Hypothalamus (tissue), 51 donors: ENCODE measurements at regions not wholly inside any gene's neighbourhood (a gene's known extent, or its start where the extent isn't known, plus 50 kb on each side); places are given as distances from the start of the nearest gene placed in this dataset.

Experiments
- DNase-seq, 51 donors: peaks; one replicate each; lab custom pipeline; 2025; lab: John Stamatoyannopoulos, UW

DNA sequence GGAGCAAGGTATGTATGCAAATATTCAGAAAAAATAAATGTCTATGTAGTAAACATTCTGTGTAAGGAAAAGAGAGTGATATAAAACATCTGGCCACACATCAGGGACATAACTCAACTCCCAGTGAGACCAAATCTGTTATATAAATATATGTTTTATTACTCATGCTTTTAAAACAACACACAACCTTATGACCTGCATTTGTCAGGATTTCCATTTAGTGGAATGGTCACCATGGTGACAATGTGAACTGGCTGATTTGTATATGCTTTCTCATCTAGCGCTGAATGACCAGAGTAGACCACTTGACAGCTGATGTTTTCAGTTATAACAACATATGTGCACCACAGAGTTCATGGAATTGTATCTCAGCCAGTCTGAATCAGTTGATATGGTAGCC, 551.7 kb downstream of the HTR7 start:
- no peak for DNase-seq

DNA sequence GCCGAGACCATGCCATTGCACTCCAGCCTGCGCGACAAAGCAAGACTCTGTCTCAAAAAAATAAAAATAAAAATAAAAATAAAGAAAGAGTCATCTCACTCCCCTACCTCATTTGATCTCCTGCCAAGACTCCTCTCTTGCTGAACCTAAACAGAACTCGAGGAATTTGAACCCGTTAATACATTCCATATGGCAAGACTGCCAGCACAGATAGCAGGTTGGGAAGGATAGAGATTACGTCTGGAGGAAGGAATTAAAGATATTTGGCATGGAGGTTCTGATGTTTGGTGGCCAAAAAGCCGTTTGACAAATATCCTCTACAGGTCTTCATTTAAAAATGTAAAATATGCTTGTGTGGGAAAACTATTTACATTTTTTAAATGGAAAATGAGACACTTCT, 549.6 kb downstream of the HTR7 start:
- no peak for DNase-seq

- no peak for DNase-seq
These were observed 544.1 kb downstream of the HTR7 start for GRCh38 chr10:90313576-90314325.

DNA sequence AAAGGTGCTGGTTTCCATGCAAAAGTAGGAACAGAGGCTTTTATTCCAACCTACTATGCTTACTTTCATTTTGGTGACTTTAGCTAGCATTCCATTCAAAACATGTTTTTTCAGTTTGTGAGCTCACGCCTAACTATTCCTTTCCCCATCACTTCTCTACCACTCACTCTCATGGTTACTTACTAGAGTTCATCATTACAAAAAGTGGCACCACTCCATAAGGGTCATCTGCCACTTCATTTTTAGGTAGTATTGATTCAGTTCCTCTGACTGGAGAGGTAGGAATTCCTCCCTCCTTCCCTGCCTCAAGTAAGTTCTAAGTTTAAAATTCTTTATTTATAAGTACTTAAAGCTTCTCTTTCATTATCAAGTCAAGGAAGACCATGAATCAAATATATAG, 543.1 kb downstream of the HTR7 start:
- DNase-seq = no peak

DNA sequence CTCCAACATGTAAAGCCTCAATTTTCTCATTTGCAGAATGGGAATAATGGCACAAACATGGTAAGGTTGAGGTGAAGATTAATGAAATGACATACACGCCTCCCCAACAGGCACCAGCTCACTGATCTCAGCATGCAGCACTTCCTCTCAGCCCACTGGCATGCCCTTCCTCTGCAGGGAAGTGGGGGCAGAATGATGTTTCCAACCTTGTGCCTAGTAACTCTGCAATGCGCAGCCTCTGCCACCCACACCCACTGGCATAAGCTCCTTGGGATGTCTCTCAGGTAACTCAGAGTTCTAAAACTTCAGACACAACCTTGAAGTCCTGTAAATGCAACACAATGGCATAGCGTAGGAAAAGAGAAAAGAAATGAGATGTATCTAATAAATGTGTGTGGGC, 540.7 kb downstream of the HTR7 start:
- peak in 2 of 51 donors; percentile 9 to 22 for DNase-seq

DNA sequence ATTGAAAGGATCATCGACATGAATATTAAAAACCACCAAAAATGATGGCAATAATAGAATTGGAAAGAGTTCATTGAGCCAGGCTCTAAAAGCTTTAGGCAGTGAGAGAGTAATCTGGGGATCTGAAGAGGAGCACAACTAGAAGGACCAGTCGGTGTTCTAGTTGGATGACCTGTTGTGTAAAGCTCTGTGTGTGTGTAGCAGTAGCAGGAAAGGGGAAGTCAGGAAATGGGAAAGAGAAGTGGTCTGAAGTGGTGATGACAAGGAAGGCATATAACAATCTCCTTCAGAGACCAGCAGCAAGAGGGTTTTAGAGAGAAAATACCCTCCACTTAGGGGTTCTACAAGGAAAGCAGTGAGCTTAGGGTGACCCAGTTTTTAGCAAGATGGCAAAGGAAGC, 539.2 kb downstream of the HTR7 start:
- DNase-seq = no peak

GRCh38 chr10:90319188-90319914, 538.5 kb downstream of the HTR7 start:
- peak in 3 of 51 donors; percentile 0 to 12 (median 0) for DNase-seq

GRCh38 chr10:90321132-90321816, 536.6 kb downstream of the HTR7 start:
- DNase-seq = no peak

GRCh38 chr10:90326498-90327267, 531.2 kb downstream of the HTR7 start:
- no peak for DNase-seq

DNA sequence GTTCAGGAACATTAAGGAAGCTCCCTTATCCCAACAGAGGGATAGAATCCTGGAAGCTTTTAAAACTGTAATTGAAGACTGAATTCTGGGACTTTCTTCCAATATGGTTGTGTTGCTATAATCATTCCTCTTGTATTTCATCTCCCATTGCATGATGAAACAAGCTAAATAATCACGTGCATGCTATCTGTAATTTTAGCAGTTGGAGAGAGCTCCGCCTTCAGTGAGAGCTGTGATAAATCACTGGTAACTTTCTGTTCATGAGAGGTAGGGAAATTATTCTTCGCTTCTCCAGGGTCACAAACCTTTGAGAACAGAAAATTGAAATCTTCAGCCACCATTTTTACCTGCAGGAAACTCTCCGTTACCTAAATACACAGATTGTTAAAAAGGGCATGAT, 530.2 kb downstream of the HTR7 start:
- no peak for DNase-seq

DNA sequence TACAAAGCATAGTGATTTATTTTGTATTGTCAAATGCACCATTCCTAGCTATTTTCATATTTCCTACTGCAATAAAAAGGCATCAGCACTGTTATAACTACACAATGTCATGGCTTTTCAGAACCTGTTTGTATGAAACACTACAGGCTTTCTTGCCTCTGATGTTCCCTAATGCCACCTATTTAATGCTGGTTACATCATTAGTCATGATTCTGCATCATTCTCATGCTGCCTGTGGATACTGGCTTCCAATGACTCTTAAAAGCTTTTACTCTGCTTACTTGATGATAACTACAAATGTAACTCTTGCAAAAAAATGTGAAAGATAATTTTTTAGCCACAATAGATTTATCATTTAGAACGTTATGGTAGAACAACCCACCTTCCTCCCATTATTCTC, 529.4 kb downstream of the HTR7 start:
- no peak for DNase-seq

GRCh38 chr10:90328896-90329295, 528.9 kb downstream of the HTR7 start:
- no peak for DNase-seq

- no peak for DNase-seq
These were observed 520.5 kb downstream of the HTR7 start for GRCh38 chr10:90337316-90337715.

DNA sequence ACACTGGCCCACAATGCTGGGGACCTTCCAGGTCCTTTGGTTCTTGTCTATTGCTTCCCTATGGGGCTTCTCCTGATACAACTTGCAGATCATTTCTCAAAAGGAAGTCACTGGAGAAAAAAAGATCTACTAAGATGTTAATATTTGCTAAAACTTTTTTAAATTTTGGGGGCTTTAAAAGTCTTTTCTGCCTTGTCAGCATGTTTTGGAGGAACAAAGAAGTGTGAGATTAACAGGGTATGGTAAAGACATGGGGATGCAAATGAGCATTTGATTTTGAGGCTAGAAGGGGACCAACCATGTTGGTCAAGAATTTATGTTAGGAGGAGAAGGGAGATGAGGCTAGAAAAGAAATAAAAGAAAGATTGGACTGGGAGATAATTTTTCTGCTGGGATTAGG, 515.4 kb downstream of the HTR7 start:
- no peak for DNase-seq

DNA sequence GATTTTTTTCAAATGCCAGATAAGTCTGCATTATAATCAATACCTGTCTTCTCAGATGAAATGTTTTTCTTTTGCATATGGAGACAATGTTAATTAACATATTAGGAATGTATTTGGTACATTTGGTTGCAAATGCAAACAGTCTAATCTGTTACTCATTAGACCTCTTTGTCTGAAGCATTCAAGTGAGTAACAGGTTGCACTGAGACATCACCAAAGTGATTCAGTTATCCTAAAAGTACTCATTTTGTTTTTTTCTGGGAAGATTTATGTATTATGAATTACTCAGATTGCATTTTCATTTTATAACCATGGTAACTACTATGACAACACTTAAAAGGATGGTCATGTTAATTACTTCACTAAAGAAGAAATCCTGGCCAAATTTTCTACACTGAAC, 513.6 kb downstream of the HTR7 start:
- DNase-seq = no peak

- no peak for DNase-seq
These were observed 510.6 kb downstream of the HTR7 start for GRCh38 chr10:90347239-90347638.

- DNase-seq = no peak
These were observed 507.7 kb downstream of the HTR7 start for GRCh38 chr10:90350122-90350521.

GRCh38 chr10:90352288-90352687, 505.6 kb downstream of the HTR7 start:
- DNase-seq = no peak

- no peak for DNase-seq
These were observed 502.9 kb downstream of the HTR7 start for GRCh38 chr10:90354914-90355313.

- DNase-seq = no peak
These were observed 493.9 kb downstream of the HTR7 start for GRCh38 chr10:90363799-90364483.
